Erythroblast (primary cell): ENCODE measurements at regions not wholly inside any gene's neighbourhood (a gene's known extent, or its start where the extent isn't known, plus 50 kb on each side); places are given as distances from the start of the nearest gene placed in this dataset.

Experiments used
- GATA1 ChIP-seq: IDR thresholded peaks from 2 replicates; pipeline ENCODE4 v1.6.1; 2011; ENCODE audit warnings: low read depth, mild to moderate bottlenecking, control low read depth, low read length, moderate library complexity
- POLR2A ChIP-seq: IDR thresholded peaks from 2 replicates; pipeline ENCODE4 v1.6.1; 2011; ENCODE audit warnings: mild to moderate bottlenecking, low read length

DNA sequence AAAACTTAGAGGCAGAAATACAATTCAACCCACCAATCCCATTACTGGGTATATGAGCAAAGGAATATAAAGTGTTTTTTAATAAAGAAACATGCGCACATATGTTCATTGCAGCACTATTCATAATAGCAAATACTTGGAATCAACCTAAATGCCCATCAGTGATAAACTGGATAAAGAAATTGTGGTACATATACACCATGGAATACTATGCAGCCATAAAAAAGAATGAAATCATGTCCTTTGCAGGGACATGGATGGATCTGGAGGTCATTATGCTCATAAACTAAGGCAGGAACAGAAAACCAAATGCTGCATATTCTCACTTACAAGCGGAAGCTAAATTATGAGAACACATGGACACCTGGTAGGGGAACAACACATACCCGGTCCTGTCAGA lies 807.7 kb upstream of the INTU start:
- TF ChIP-seq POLR2A (no peak), GATA1 (no peak)
